T-helper 1 cell (primary cell): ENCODE measurements at regions not wholly inside any gene's neighbourhood (a gene's known extent, or its start where the extent isn't known, plus 50 kb on each side); places are given as distances from the start of the nearest gene placed in this dataset.
A peak's percentile ranks its signal among the peaks of the same experiment; 100 is the strongest.
"Not testable (repeated sequence)": the region's sequence is repeated elsewhere in the genome, so short reads cannot be mapped to it uniquely, and the experiment has no call there.

Experiments
- DNase-seq, 5 donors: peaks; one replicate each; pipeline ENCODE4 v3.0.0-alpha.2; 2012 to 2020

GRCh38 chr11:122197066-122197987, 81.3 kb upstream of the BLID start:
- DNase-seq, result no peak

DNA sequence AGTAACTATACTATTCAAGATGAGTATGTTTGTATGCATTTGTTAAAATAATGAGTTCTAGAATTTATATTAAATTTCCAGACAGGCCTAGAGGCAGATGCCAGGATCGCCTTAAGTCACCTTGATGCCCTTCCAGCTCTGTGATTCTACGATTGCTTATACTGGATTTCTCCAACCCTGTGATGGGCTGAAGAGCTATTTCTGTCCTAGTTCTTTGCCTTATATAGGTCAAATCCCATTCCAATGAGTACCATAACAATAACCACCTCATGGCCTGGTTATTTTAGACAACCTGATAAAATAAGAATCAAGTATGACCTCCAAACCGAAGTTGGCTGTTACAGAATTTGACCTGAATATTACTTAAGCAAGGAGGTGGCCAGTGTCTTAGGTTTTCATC, 79.8 kb upstream of the BLID start:
- no peak for DNase-seq

DNA sequence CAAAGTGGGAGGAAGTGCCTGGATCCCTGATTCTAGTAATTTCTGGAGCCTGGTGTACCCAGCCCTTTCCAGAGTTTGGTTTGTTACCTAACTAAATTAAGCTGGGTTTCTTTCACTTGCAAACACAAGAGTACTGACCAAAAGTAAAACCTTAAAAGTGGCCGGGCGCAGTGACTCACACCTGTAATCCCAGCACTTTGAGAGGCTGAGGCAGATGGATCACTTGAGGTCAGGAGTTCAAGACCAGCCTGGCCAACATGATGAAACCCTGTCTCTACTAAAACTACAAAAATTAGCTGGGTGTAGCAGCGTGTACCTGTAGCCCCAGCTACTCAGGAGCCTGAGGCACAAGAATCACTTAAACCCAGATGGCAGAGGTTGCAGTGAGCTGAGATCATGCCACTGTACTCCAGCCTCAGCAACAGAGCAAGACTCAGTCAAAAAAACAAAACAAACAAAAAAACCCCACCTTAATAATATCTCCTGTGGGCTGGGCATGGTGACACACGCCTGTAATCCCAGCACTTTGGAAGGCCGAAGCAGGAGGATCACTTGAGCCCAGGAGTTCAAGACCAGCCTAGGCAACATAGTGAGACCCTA, 78.0 kb upstream of the BLID start:
- DNase-seq, result not testable (repeated sequence)

DNA sequence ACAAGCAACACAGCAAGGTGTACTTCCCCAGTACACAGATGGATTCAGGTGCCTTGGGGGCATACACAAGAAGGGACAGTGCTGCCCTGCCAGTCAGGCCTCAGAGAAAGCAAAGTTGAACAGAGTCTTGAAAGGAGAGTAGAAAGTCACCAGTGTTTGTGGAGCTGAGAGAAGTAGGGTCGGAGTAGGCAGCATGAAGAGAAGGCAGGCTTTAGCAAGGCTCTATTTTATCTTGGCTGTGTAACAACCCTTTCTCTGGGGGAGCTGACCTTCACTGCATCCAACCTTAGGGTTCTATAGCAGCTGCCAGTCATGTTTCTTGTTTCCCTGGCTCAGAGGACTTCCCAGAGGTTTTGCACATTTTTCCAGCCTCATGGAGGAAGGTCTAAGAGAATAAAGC, 77.4 kb upstream of the BLID start:
- DNase-seq, result no peak

GRCh38 chr11:122192634-122193255, 76.7 kb upstream of the BLID start:
- peak in 1 of 5 donors; percentile 27 for DNase-seq

GRCh38 chr11:122190768-122191167, 74.8 kb upstream of the BLID start:
- no peak for DNase-seq

GRCh38 chr11:122189229-122189628, 73.2 kb upstream of the BLID start:
- DNase-seq, result no peak

DNA sequence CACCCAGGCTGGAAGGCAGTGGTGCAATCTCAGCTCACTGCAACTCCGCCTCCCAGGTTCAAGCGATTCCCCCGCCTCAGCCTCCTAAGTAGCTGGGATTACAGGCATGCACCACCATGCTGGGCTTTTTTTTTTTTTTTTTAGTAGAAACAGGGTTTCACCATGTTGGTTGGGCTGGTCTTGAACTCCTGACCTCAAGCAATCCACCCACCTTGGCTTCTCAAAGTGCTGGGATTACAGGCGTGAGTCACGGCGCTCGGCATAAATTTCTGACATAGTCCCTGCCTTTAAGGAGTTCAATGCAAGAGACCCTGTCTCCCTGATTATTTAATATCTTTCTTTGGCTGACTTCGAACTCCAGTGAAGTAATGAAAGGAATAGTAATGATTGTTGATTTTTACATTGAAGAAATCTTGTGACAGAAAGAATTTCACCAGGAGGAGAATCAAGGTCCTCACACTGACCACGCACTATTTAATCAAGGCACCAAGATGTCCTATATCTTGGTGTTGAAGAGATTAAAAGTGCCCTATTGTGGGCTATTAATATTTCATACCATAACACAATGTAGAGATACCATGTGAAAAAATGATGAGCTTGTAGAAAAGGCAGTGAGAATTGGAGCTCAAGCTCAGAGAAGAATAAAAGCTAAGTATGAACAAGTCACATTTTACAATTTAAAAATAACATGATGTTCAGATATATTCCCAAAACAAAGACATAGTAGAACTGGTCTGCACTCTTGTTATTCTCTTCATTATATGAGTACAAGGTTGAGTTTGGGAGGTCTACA, 71.6 kb upstream of the BLID start:
- no peak for DNase-seq

DNA sequence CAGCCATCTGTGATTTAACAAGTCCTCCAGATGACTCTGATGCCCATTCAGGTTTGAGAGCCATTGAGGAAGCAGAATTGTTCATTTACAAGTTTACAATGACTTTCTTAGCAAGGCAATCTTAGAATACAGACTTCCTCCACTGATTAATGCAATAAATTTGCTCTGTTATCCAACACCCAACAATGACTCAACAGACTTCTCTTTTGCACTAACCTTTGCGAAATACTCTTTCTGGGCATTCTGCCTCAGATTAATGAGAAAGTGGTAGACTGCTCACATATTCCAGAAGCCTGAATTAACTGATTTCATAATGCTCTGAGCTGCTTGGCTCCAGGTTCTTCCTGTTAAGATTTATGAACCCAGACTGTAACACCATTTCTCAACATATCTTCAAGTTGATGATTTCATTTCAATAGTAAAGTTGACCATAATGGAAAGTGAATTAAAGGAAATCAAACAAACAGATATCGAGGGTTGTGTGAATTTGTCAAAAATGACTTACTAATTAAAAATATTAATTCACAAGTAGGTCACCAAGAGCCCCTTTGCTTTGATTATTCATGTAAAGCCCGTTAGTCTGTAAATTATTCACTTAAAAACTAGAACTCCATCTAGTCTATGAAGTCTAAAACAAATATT, 70.5 kb upstream of the BLID start:
- DNase-seq, result no peak

DNA sequence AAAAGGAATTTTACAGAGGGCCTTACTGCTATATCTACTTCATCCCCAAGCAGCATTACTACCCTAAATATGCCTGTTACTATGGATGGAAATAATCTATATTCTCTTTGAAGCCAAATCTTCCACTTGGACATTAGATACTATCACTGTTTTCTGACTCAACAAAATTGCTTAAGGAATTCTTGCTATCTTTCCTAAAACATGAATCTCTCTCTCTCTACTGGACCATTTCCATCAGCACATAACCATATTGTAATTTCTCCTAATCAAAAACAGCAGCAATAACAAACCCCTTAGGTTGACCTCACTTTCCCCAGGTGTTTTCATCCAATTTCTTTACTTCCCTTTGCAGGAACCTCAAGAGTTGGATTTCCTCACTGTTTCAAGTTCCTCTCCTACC, 67.9 kb upstream of the BLID start:
- no peak for DNase-seq

DNA sequence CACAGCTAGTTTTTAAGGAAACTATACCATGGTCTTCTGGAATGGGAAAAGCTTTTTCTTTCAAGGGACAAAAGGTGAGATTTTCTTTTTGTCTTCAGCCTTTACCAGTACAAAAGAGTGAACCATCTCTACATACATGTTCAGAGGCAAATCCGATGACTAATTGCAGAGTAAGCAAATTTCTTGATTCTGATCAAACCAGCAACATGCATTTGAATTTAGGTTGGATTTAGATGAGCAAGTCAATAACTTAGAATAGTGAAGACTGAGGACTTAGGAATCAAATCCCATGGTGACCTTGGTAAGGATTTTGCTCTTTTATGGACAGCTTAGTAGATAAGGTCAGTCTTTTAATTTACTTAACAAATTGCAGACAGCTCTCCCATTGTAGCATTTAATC, 65.9 kb upstream of the BLID start:
- DNase-seq, result no peak

DNA sequence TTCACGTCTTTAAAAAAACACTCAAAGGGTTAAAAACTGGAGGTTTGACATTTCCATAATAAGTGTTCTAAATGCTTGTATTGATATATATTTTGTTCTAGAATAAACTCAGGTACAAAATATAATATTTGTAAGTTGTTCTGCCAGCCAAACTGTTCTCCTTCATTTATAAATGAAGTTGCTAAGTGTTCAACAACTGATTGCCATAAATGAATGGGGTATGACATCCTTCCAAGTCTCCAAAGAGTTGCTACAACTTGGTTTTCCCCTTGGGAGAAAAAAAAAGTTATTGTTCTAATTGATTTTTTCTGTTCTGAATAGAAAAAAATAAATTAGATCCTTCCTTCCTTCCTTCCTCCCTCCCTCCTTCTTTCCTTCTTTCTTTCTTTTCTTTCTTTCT, 65.4 kb upstream of the BLID start:
- no peak for DNase-seq

DNA sequence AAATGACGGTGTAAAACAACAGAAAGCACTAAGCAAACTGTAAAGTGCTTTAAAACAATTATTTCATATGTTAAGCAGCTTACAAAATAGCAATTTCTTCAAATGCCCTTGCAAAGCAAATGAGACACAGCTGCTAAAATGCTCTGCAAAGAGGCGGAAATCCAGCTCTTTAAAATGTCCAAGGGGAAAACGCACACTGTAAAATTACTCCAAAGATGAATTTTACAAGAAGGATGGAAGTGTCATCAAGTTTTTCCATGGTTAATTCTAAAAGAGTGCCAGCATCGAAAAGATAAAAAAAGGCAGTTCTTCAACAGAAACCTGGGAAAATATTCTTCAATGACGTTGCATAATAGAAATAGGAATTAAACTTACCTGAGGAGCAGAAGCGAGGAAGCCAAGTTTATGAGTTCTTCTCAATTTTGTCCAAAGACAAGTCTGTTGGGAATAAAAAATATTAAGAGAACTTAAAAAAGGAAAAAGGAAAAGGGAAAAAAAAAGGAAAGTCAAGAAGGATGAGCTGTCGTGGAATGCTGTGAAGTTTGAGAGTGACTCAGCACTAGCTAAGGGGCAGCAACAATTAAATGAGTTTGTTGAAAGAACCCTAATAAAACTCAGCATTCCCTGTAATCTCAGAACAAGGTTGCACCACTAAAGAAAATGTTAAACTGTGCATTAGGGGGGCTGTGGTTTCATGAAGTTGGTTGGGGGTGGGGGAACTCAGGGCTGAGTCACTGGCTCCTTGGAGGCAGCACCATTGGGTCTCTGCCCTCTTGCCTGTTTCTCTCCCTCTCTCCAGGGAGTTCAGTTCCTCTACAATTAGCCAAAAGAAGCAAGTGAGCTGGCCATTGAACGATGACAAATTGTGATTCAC, 64.2 kb upstream of the BLID start:
- DNase-seq, result no peak

- DNase-seq, result no peak
Measured at GRCh38 chr11:122178795-122179194, 62.8 kb upstream of the BLID start.

DNA sequence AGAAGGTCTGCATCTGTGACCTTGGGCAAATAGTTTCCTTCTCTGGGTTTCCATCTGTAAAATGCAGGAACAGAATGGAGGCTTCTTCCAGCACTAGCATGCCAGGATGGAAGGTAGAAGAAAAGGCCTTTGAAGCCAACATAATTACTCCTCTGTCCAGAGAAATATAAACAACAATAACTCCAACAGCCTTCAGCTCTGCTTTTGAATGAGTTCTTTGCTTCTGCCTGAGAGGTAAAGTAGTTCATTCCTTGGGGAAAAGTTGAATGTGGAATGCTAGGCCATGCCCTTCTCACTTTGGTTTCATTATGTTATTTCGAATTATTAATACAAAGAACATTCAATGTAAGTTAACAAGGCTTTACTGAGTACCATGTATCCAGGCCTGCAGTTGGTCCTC, 61.2 kb upstream of the BLID start:
- DNase-seq, result no peak

DNA sequence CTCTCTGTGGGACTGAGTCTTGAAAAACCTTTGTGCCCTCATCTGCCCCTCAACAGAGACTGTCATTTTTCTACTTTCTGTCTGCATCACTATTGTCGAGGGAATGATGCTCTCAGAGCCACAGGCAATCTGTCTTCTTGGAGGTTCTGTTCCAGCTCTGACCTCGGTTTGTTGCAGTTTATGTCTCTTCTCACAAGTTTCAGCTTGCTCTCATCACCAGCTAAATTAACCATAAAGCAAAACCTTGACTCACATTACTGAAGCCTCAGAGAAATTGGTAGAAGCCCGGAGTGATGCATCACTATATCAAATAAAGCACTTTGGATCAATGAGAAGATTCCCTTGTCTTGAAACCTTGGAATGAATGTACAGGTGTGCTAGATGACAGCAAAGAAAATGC, 60.6 kb upstream of the BLID start:
- DNase-seq, result no peak

- no peak for DNase-seq
Measured at GRCh38 chr11:122175306-122175705, 59.3 kb upstream of the BLID start.

DNA sequence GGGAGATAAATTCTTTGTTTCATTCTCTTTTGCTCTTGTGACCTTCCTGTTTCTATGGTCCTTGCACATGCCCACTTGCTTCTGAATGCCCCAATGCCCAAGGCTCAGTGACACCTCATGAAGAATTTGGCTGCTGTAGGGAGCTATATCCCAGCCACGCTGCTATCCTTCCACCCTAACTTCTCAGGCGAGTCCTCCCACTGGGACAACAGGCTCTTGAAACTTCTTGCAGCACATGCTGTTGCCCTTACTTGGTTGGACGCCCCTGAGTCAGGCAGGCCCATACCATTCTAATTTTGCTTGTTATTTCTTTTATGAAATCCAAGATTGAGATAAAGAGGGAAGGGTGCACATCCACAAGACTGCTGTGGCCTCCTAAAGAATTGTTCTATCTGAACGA, 57.6 kb upstream of the BLID start:
- no peak for DNase-seq

DNA sequence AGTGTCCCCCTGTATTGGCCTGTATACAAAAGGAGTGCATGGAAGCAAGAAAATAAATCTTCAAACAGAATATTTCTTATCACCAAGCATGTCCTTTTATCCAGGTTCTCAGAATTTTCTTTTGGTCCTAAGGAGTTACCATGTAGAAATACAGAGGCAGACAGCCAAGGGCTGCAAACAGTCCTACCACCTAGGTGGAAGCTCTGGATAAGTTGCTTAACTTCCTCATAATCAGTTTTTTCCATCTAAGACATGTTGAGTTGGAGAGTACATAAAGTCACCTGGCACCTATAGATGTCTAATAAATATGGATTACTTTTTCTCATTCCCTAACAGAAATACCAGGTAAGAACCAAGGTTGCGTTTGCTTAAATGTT, 57.0 kb upstream of the BLID start:
- no peak for DNase-seq

- no peak for DNase-seq
Measured at GRCh38 chr11:122172352-122173073, 56.5 kb upstream of the BLID start.
